ENCODE measurements at regions not wholly inside any gene's neighbourhood (a gene's known extent, or its start where the extent isn't known, plus 50 kb on each side); places are given as distances from the start of the nearest gene placed in this dataset.
"Not testable (repeated sequence)": the region's sequence is repeated elsewhere in the genome, so short reads cannot be mapped to it uniquely, and the experiment has no call there.

GRCh38 chr22:19598054-19598855 lies 74.0 kb upstream of the CLDN5 start:
- Histone ChIP-seq H3K27me3 (replicated peaks) (no peaks in the 10 kb centered on the region), H3K4me3 (ENCODE audit: low read depth, low read length) (no peak overlapping the region), H3K27ac (no peak overlapping the region), H3K36me3 (replicated peaks) (no peaks in the 10 kb centered on the region)
- TF ChIP-seq CTCF (IDR thresholded peaks at IDR 0.05; ENCODE audit: low read depth, low read length, missing control alignments) = no peak
- in situ Hi-C loops (cut with HindIII; ENCODE audit: low pct_ligation_motif_present, low sequenced_read_pairs) = no loop called here
- DNase-seq = no peak

DNA sequence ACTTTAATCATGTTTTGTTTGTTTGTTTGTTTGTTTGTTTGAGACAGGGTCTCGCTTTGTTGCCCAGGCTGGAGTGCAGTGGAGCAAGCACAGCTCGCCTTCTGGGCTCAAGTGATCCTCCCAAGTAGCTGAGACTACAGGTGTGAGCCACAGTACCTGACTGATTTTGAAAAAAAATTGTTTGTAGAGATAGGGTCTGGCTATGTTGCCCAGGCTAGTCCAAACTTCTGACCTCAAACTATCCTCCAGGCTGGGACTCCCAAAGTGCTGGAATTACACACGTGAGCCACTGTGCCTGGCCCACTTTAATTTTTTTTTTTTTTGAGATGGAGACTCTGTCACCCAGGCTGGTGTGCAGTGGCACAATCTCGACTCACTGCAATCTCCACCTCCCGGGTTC lies 74.8 kb upstream of the CLDN5 start:
- no peak overlapping the region for H3K4me3 ChIP-seq (ENCODE audit: low read depth, low read length)
- in situ Hi-C loops (cut with HindIII; ENCODE audit: low pct_ligation_motif_present, low sequenced_read_pairs) = no loop called here
- no peak overlapping the region for H3K27ac ChIP-seq

GRCh38 chr22:19599626-19600243 lies 75.5 kb upstream of the CLDN5 start:
- H3K36me3 ChIP-seq (replicated peaks) = no peaks in the 10 kb centered on the region
- no peak overlapping the region for H3K27ac ChIP-seq
- no peak for TF ChIP-seq CTCF (IDR thresholded peaks at IDR 0.05; ENCODE audit: low read depth, low read length, missing control alignments)
- in situ Hi-C loops (cut with HindIII; ENCODE audit: low pct_ligation_motif_present, low sequenced_read_pairs) = no loop called here
- H3K27me3 ChIP-seq (replicated peaks) = no peaks in the 10 kb centered on the region
- H3K4me3 ChIP-seq (ENCODE audit: low read depth, low read length) = no peak overlapping the region
- DNase-seq = no peak

More for the DNA sequence above, 74.8 kb upstream of the CLDN5 start:
- no peak for DNase-seq
- Histone ChIP-seq H3K27me3 (replicated peaks) (no peaks in the 10 kb centered on the region), H3K36me3 (replicated peaks) (no peaks in the 10 kb centered on the region)
- TF ChIP-seq CTCF (IDR thresholded peaks at IDR 0.05; ENCODE audit: low read depth, low read length, missing control alignments) = no peak

DNA sequence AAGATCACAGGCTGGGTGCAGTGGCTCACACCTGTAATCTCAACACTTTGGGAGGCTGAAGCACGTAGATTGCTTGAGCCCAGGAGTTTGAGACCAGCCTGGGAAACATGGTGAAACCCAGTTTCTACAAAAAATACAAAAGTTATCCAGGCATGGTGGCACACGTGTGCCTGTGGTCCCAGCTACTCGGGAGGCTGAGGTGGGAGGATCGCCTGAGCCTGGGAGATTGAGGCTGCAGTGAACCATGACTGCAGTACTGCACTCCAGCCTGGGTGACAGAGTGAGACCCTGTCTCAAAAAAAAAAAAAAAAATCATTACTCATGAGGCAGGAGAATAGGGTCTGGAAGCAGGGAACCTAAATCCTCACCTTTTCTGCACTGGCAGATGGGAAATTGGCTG lies 79.1 kb upstream of the CLDN5 start:
- in situ Hi-C loops (cut with HindIII; ENCODE audit: low pct_ligation_motif_present, low sequenced_read_pairs); H3K36me3 ChIP-seq (replicated peaks); DNase-seq; H3K4me3 ChIP-seq (ENCODE audit: low read depth, low read length); H3K27me3 ChIP-seq (replicated peaks); H3K27ac ChIP-seq: not testable (repeated sequence)

DNA sequence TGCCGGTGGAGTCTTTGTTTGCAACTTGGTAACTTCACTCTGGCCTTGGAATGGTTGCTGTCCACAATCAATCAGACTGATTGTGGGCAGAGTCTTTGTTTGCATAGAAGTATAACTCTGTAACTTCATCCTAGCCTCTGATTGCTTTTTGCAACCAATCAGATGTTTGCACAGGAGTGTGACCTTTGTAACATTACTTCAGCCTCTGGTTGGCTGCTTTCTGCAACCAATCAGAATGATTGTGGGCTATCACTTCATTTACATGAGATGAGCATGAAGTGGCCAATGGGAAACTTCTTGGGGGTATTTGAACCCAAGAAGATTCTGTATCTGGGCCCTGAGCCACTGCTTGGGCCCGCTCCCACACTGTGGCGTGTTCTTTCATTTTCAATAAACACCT lies 79.6 kb upstream of the CLDN5 start:
- Histone ChIP-seq H3K27me3 (replicated peaks) (no peaks in the 10 kb centered on the region), H3K27ac (no peak overlapping the region)
- in situ Hi-C loops (cut with HindIII; ENCODE audit: low pct_ligation_motif_present, low sequenced_read_pairs) = no loop called here

More for the DNA sequence above, 79.6 kb upstream of the CLDN5 start:
- no peaks in the 10 kb centered on the region for H3K36me3 ChIP-seq (replicated peaks)
- DNase-seq = no peak
- no peak for TF ChIP-seq CTCF (IDR thresholded peaks at IDR 0.05; ENCODE audit: low read depth, low read length, missing control alignments)
- H3K4me3 ChIP-seq (ENCODE audit: low read depth, low read length) = no peak overlapping the region
